GM10248 (cell line): ENCODE measurements at regions not wholly inside any gene's neighbourhood (a gene's known extent, or its start where the extent isn't known, plus 50 kb on each side); places are given as distances from the start of the nearest gene placed in this dataset.

Source experiments
- CTCF ChIA-PET: fragments of 300-600 bp; sonication (Branson Sonifier 250); formaldehyde crosslinking; extraction: SDS; loops from one replicate; lab custom pipeline; 2021; ENCODE audit warnings: antibody characterized with exemption; lab: Yijun Ruan, JAX
- POLR2A ChIA-PET: fragments of 350-650 bp; sonication (Branson Sonifier 250); formaldehyde crosslinking; extraction: SDS; loops from one replicate; lab custom pipeline; 2020; ENCODE audit warnings: antibody characterized with exemption; lab: Yijun Ruan, JAX
- DNase-seq: peaks from one replicate; pipeline ENCODE4 v3.0.0; 2012; ENCODE audit errors: extremely low spot score
- TF ChIP-seq, protein P1 (sequence below): IDR thresholded peaks from 2 replicates; pipeline ENCODE4 v1.5.1; 2012; ENCODE audit warnings: mild to moderate bottlenecking, low read depth; ENCODE audit errors: extremely low read depth, missing control alignments, control extremely low read depth

GRCh38 chr6:126550323-126550722, 210.4 kb downstream of the CENPW start:
- DNase-seq, result no peak
- POLR2A ChIA-PET, result no interaction called here
- TF ChIP-seq, protein P1, sequence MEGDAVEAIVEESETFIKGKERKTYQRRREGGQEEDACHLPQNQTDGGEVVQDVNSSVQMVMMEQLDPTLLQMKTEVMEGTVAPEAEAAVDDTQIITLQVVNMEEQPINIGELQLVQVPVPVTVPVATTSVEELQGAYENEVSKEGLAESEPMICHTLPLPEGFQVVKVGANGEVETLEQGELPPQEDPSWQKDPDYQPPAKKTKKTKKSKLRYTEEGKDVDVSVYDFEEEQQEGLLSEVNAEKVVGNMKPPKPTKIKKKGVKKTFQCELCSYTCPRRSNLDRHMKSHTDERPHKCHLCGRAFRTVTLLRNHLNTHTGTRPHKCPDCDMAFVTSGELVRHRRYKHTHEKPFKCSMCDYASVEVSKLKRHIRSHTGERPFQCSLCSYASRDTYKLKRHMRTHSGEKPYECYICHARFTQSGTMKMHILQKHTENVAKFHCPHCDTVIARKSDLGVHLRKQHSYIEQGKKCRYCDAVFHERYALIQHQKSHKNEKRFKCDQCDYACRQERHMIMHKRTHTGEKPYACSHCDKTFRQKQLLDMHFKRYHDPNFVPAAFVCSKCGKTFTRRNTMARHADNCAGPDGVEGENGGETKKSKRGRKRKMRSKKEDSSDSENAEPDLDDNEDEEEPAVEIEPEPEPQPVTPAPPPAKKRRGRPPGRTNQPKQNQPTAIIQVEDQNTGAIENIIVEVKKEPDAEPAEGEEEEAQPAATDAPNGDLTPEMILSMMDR, result no peak
- CTCF ChIA-PET, result no interaction called here

DNA sequence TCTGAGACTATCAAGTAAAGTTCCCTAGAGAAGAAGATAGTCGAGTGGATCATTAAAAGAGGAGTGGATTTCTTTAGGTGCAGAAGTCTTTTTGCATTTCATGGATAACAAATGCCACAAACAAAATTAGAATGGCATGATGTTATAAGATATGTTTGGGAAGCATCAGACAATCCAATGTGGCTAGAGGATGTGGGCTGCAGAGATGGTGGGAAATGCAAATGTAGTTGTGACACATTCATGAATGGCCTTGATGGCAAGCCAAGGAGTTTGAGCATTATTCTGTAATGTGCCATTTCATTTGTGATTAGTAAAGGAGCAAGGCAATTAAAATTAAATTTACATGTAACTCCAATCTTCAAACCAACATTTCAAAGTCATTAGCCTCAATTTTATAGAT, 211.9 kb downstream of the CENPW start:
- no peak for DNase-seq
- ChIA-PET POLR2A (no interaction called here), CTCF (no interaction called here)
- TF ChIP-seq, protein P1, result no peak

DNA sequence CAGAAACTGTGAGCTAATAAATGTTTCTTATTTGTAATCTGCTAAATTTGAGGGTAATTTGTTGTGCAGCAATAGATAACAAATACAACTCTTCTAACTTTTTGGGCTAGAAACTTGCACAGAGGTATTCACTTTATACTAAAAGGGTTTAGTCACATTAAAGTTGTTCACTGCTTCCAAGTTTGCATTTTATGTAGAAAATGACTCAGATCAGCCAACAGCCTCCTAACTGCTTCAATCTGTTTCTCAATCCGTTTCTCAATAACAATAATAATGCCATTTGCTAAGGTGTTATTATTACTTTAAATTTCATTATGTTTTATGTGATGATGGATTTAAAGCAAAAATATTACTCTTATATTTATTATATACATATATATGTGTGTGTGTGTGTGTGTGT, 213.9 kb downstream of the CENPW start:
- POLR2A ChIA-PET, result no interaction called here
- DNase-seq, result no peak
- CTCF ChIA-PET, result no interaction called here
- TF ChIP-seq, protein P1, result no peak

GRCh38 chr6:126570507-126570906, 230.6 kb downstream of the CENPW start:
- ChIA-PET CTCF (no interaction called here), POLR2A (no interaction called here)
- TF ChIP-seq, protein P1, result no peak
- DNase-seq, result no peak

DNA sequence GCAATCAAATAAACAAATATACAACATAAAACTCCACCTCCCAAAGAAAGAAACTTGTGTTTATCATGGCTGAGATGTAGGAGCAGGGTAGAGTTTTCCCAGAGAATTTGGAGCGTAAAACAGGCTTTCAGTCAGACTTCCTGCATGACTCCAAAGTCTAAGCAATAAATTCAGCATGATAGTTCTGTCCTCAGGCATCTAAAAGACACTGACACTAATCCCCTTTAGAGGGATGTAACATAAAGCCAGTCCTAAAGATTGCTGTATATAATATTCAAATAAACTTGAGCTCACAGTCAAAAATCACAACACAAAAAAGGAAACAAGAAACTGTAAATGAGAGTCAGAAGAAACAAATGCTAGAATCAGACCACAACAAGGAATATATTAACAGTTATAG, 234.4 kb downstream of the CENPW start:
- ChIA-PET CTCF (no interaction called here), POLR2A (no interaction called here)
- TF ChIP-seq, protein P1, result no peak
- DNase-seq, result no peak

DNA sequence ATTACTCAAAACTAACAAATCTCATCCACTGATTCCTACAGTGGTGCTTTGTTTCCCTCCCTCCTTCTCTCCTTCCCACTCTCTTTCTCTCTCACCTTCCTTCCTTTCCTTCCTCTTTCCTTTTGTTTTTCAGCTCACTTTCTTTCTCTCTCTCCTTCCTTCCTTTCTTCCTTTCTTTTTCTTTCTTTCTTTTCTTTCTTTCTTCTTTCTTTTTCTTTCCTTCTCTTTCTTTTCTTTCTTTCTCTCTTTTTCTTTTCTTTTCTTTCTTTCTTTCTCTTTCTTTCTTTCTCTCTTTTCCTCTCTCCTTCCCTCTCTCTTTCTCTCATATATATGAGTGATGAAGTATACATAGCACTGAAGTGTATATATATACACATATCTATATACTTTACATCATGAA, 241.4 kb downstream of the CENPW start:
- ChIA-PET CTCF (no interaction called here), POLR2A (no interaction called here)
- TF ChIP-seq, protein P1, result no peak
- no peak for DNase-seq
